SK-N-SH treated with all-trans-retinoic acid at 6 μM for 48 hours (cell line): ENCODE measurements at regions not wholly inside any gene's neighbourhood (a gene's known extent, or its start where the extent isn't known, plus 50 kb on each side); places are given as distances from the start of the nearest gene placed in this dataset.

Experiments
- ARNTL ChIP-seq: fragments of 450-650 bp; formaldehyde crosslinking; IDR thresholded peaks from 2 replicates; pipeline ENCODE4 v1.5.0; 2020; ENCODE audit warnings: low read depth, mild to moderate bottlenecking, moderate library complexity, borderline replicate concordance
- BACH2 ChIP-seq: fragments of 250-450 bp; sonication (Bioruptor Pico); IDR thresholded peaks from 2 replicates; pipeline ENCODE4 v1.9.0; 2021; ENCODE audit warnings: mild to moderate bottlenecking, borderline replicate concordance
- CREB5 ChIP-seq: fragments of 250-450 bp; sonication (Bioruptor Pico); IDR thresholded peaks from 2 replicates; pipeline ENCODE4 v1.5.1; 2020; ENCODE audit warnings: low read depth, mild to moderate bottlenecking, moderate library complexity
- CSDC2 ChIP-seq: fragments of 250-450 bp; sonication (Bioruptor Pico); IDR thresholded peaks from 2 replicates; pipeline ENCODE4 v1.5.0; 2020; ENCODE audit warnings: mild to moderate bottlenecking, moderate library complexity
- ISL1 ChIP-seq: fragments of 250-450 bp; sonication (Bioruptor Pico); IDR thresholded peaks from 2 replicates; pipeline ENCODE4 v2.1.2; 2022; ENCODE audit warnings: mild to moderate bottlenecking, moderate library complexity
- TCF4 ChIP-seq: fragments of 250-450 bp; sonication (Bioruptor Pico); IDR thresholded peaks from 2 replicates; pipeline ENCODE4 v1.8.0; 2021; ENCODE audit warnings: mild to moderate bottlenecking, moderate library complexity, borderline replicate concordance
- TOX ChIP-seq: fragments of 250-450 bp; sonication (Bioruptor Pico); IDR thresholded peaks from 2 replicates; pipeline ENCODE4 v1.8.0; 2021; ENCODE audit warnings: mild to moderate bottlenecking, moderate library complexity, borderline replicate concordance
- ZFP3 ChIP-seq: fragments of 250-450 bp; sonication (Bioruptor Pico); IDR thresholded peaks from 2 replicates; pipeline ENCODE4 v1.5.0; 2020; ENCODE audit warnings: mild to moderate bottlenecking, moderate library complexity
- ZFP30 ChIP-seq: fragments of 450-650 bp; formaldehyde crosslinking; IDR thresholded peaks from 2 replicates; pipeline ENCODE4 v1.5.0; 2022; ENCODE audit warnings: mild to moderate bottlenecking, moderate library complexity
- ZNF70 ChIP-seq: fragments of 450-650 bp; formaldehyde crosslinking; IDR thresholded peaks from 2 replicates; pipeline ENCODE4 v1.5.0; 2020; ENCODE audit warnings: mild to moderate bottlenecking, moderate library complexity
- ZNF8 ChIP-seq: fragments of 450-650 bp; formaldehyde crosslinking; IDR thresholded peaks from 2 replicates; pipeline ENCODE4 v1.5.0; 2020; ENCODE audit warnings: mild to moderate bottlenecking, moderate library complexity
- TF ChIP-seq, protein P1 (sequence below): fragments of 250-450 bp; sonication (Bioruptor Pico); IDR thresholded peaks from 2 replicates; pipeline ENCODE4 v1.8.0; 2020; ENCODE audit warnings: mild to moderate bottlenecking, moderate library complexity, borderline replicate concordance
- TF ChIP-seq, protein P2 (sequence below): fragments of 250-450 bp; sonication (Bioruptor Pico); IDR thresholded peaks from 2 replicates; pipeline ENCODE4 v1.8.0; 2021; ENCODE audit warnings: low read depth, mild to moderate bottlenecking, moderate library complexity, borderline replicate concordance

DNA sequence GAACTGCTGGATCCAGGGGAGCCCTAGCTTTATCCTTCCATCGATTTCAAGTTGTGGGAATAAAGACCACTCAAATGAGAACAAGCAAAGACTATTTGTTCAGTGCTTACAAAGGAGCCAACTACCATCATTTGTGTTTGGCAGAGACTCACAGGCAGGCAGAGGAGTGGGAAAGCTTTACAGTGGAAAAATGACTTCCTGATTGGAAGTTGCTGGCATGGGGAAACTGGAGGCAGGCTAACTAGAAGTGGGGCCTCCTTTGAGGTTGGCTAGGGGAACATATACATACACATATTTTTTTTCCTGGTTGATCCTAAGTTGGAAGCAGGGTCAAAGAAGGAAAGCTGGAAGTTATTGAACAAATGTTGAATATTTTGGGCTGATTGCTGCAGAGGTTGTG lies 121.7 kb downstream of the ACTBL2 start:
- TF ChIP-seq, protein P1, sequence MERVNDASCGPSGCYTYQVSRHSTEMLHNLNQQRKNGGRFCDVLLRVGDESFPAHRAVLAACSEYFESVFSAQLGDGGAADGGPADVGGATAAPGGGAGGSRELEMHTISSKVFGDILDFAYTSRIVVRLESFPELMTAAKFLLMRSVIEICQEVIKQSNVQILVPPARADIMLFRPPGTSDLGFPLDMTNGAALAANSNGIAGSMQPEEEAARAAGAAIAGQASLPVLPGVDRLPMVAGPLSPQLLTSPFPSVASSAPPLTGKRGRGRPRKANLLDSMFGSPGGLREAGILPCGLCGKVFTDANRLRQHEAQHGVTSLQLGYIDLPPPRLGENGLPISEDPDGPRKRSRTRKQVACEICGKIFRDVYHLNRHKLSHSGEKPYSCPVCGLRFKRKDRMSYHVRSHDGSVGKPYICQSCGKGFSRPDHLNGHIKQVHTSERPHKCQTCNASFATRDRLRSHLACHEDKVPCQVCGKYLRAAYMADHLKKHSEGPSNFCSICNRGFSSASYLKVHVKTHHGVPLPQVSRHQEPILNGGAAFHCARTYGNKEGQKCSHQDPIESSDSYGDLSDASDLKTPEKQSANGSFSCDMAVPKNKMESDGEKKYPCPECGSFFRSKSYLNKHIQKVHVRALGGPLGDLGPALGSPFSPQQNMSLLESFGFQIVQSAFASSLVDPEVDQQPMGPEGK (CRISPR knock-in tag) = no peak
- TF ChIP-seq ZFP30 (CRISPR knock-in tag) (no peak), ZFP3 (no peak), CREB5 (CRISPR knock-in tag) (no peak), ISL1 (CRISPR knock-in tag) (no peak), ZNF70 (CRISPR knock-in tag) (no peak), CSDC2 (CRISPR knock-in tag) (no peak), TOX (CRISPR knock-in tag) (no peak), ZNF8 (CRISPR knock-in tag) (no peak), TCF4 (CRISPR knock-in tag) (no peak), BACH2 (CRISPR knock-in tag) (no peak), ARNTL (CRISPR knock-in tag) (no peak)
- TF ChIP-seq, protein P2, sequence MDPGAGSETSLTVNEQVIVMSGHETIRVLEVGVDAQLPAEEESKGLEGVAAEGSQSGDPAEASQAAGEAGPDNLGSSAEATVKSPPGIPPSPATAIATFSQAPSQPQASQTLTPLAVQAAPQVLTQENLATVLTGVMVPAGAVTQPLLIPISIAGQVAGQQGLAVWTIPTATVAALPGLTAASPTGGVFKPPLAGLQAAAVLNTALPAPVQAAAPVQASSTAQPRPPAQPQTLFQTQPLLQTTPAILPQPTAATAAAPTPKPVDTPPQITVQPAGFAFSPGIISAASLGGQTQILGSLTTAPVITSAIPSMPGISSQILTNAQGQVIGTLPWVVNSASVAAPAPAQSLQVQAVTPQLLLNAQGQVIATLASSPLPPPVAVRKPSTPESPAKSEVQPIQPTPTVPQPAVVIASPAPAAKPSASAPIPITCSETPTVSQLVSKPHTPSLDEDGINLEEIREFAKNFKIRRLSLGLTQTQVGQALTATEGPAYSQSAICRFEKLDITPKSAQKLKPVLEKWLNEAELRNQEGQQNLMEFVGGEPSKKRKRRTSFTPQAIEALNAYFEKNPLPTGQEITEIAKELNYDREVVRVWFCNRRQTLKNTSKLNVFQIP (CRISPR knock-in tag) = no peak
